ENCODE measurements at regions not wholly inside any gene's neighbourhood (a gene's known extent, or its start where the extent isn't known, plus 50 kb on each side); places are given as distances from the start of the nearest gene placed in this dataset.

DNA sequence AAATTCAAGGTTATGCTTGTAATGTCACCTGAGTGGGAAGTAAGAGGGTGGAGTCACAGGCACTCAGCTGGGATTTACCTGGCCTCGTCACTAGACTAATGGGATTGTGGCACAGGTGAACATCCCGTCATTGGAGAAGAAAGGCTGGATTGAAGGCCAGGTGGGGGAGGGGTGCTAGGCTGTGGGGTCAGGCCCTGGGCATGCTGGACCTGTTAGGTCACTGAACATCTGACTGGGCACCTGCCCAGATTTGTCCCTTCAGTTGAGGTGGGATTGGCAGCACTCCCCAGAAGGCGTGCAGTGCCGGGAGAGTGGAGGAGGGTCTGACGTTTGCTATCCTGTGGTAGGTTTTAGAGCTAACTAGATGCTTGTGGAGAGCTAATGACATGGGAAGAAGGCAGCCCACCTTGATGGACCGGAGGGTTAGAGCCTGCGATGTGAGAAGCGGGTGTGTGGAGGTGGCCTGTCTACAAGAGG, 161.5 kb upstream of the ZNF267 start:
- TF ChIP-seq, protein P1, sequence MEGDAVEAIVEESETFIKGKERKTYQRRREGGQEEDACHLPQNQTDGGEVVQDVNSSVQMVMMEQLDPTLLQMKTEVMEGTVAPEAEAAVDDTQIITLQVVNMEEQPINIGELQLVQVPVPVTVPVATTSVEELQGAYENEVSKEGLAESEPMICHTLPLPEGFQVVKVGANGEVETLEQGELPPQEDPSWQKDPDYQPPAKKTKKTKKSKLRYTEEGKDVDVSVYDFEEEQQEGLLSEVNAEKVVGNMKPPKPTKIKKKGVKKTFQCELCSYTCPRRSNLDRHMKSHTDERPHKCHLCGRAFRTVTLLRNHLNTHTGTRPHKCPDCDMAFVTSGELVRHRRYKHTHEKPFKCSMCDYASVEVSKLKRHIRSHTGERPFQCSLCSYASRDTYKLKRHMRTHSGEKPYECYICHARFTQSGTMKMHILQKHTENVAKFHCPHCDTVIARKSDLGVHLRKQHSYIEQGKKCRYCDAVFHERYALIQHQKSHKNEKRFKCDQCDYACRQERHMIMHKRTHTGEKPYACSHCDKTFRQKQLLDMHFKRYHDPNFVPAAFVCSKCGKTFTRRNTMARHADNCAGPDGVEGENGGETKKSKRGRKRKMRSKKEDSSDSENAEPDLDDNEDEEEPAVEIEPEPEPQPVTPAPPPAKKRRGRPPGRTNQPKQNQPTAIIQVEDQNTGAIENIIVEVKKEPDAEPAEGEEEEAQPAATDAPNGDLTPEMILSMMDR (IDR thresholded peaks at IDR 0.05): no peak
- TF ChIP-seq POLR2A (IDR thresholded peaks at IDR 0.05): no peak
